ENCODE measurements at regions not wholly inside any gene's neighbourhood (a gene's known extent, or its start where the extent isn't known, plus 50 kb on each side); places are given as distances from the start of the nearest gene placed in this dataset.

DNA sequence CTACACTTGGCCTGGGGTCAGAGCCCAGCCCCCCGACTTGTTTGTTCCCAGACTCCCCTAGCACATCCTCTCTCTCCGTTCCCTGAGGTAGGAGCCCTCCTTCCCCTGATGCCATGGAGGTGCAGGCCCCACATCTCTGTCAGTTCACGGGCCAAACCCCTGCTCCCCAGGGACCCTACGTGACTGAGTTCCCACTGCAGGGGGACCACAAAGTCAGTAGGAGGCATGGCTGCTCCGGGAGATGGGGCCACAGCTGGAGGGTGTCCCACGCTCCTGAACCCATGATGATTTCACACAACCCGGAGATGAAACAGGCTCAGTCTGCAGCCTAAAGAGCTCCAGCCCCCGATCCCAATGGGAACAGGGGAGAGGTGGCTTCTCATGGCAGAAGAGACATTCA is 272.2 kb downstream of the NPHP4 start:
- Histone ChIP-seq H3K27ac (ENCODE audit: low read depth, low read length) (no peak overlapping the region), H3K36me3 (ENCODE audit: control insufficient read depth, low read length) (no peaks in the 10 kb centered on the region), H3F3A (ENCODE audit: control insufficient read depth, insufficient read depth) (no peaks in the 10 kb centered on the region), H3K9me3 (ENCODE audit: control insufficient read depth, insufficient read depth, low read length) (no peaks in the 10 kb centered on the region), H3K4me3 (ENCODE audit: low read length) (no peak overlapping the region), H3K27me3 (ENCODE audit: control insufficient read depth, low read length) (0 out of 2 replicates have a peak, but pooled peaks cover 2% of the 10 kb centered on the region), H3K79me2 (ENCODE audit: control insufficient read depth, low read length) (no peaks in the 10 kb centered on the region), H3K4me1 (ENCODE audit: control insufficient read depth, low read length) (peaks cover 12% of the 10 kb centered on the region), H3K9me2 (replicated peaks; ENCODE audit: control insufficient read depth, low read length) (no peaks in the 10 kb centered on the region), H3K4me2 (ENCODE audit: low read length) (no peak overlapping the region), H4K20me1 (ENCODE audit: control insufficient read depth, insufficient read depth, low read depth, low read length) (no peaks in the 10 kb centered on the region)
- TF ChIP-seq, protein P1, sequence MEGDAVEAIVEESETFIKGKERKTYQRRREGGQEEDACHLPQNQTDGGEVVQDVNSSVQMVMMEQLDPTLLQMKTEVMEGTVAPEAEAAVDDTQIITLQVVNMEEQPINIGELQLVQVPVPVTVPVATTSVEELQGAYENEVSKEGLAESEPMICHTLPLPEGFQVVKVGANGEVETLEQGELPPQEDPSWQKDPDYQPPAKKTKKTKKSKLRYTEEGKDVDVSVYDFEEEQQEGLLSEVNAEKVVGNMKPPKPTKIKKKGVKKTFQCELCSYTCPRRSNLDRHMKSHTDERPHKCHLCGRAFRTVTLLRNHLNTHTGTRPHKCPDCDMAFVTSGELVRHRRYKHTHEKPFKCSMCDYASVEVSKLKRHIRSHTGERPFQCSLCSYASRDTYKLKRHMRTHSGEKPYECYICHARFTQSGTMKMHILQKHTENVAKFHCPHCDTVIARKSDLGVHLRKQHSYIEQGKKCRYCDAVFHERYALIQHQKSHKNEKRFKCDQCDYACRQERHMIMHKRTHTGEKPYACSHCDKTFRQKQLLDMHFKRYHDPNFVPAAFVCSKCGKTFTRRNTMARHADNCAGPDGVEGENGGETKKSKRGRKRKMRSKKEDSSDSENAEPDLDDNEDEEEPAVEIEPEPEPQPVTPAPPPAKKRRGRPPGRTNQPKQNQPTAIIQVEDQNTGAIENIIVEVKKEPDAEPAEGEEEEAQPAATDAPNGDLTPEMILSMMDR (IDR thresholded peaks at IDR 0.05; ENCODE audit: low read depth, low read length, poor library complexity, severe bottlenecking): no peak
- TF ChIP-seq EZH2phosphoT487 (IDR thresholded peaks at IDR 0.05; ENCODE audit: borderline replicate concordance, low read length): no peak

GRCh38 chr1:5718831-5719632 is 273.2 kb downstream of the NPHP4 start:
- H4K20me1 ChIP-seq (ENCODE audit: control insufficient read depth, insufficient read depth, low read depth, low read length): no peaks in the 10 kb centered on the region
- no peaks in the 10 kb centered on the region for H3K9me2 ChIP-seq (replicated peaks; ENCODE audit: control insufficient read depth, low read length)
- H3K79me2 ChIP-seq (ENCODE audit: control insufficient read depth, low read length): no peaks in the 10 kb centered on the region
- no peak for TF ChIP-seq EZH2phosphoT487 (IDR thresholded peaks at IDR 0.05; ENCODE audit: borderline replicate concordance, low read length)
- TF ChIP-seq, protein P1 (IDR thresholded peaks at IDR 0.05; ENCODE audit: low read depth, low read length, poor library complexity, severe bottlenecking): no peak
- no peak overlapping the region for H3K4me2 ChIP-seq (ENCODE audit: low read length)
- H3K27me3 ChIP-seq (ENCODE audit: control insufficient read depth, low read length): 0 out of 2 replicates have a peak, but pooled peaks cover 2% of the 10 kb centered on the region
- no peak overlapping the region for H3K4me3 ChIP-seq (ENCODE audit: low read length)
- H3K36me3 ChIP-seq (ENCODE audit: control insufficient read depth, low read length): no peaks in the 10 kb centered on the region
- H3F3A ChIP-seq (ENCODE audit: control insufficient read depth, insufficient read depth): no peaks in the 10 kb centered on the region
- no peak overlapping the region for H3K27ac ChIP-seq (ENCODE audit: low read depth, low read length)
- H3K9me3 ChIP-seq (ENCODE audit: control insufficient read depth, insufficient read depth, low read length): no peaks in the 10 kb centered on the region
- H3K4me1 ChIP-seq (ENCODE audit: control insufficient read depth, low read length): peaks cover 12% of the 10 kb centered on the region

GRCh38 chr1:5717031-5717682 is 275.1 kb downstream of the NPHP4 start:
- no peaks in the 10 kb centered on the region for H3K9me3 ChIP-seq (ENCODE audit: control insufficient read depth, insufficient read depth, low read length)
- H3F3A ChIP-seq (ENCODE audit: control insufficient read depth, insufficient read depth): no peaks in the 10 kb centered on the region
- no peak overlapping the region for H3K27ac ChIP-seq (ENCODE audit: low read depth, low read length)
- H3K79me2 ChIP-seq (ENCODE audit: control insufficient read depth, low read length): no peaks in the 10 kb centered on the region
- H4K20me1 ChIP-seq (ENCODE audit: control insufficient read depth, insufficient read depth, low read depth, low read length): no peaks in the 10 kb centered on the region
- H3K4me2 ChIP-seq (ENCODE audit: low read length): peak overlapping the region; percentile 22; the same call in 1 of the 2 replicates
- H3K4me3 ChIP-seq (ENCODE audit: low read length): no peak overlapping the region
- 0 out of 2 replicates have a peak, but pooled peaks cover 2% of the 10 kb centered on the region for H3K27me3 ChIP-seq (ENCODE audit: control insufficient read depth, low read length)
- H3K4me1 ChIP-seq (ENCODE audit: control insufficient read depth, low read length): peaks cover 12% of the 10 kb centered on the region
- no peaks in the 10 kb centered on the region for H3K9me2 ChIP-seq (replicated peaks; ENCODE audit: control insufficient read depth, low read length)
- no peak for TF ChIP-seq EZH2phosphoT487 (IDR thresholded peaks at IDR 0.05; ENCODE audit: borderline replicate concordance, low read length)
- TF ChIP-seq, protein P1 (IDR thresholded peaks at IDR 0.05; ENCODE audit: low read depth, low read length, poor library complexity, severe bottlenecking): no peak
- no peaks in the 10 kb centered on the region for H3K36me3 ChIP-seq (ENCODE audit: control insufficient read depth, low read length)

Measured in DOHH2 (cell line).